Astrocyte (in vitro differentiated cells and primary cell): ENCODE measurements at regions not wholly inside any gene's neighbourhood (a gene's known extent, or its start where the extent isn't known, plus 50 kb on each side); places are given as distances from the start of the nearest gene placed in this dataset.

Source experiments
- DNase-seq: peaks from one replicate; pipeline ENCODE4 v3.0.0-alpha.2; 2010; ENCODE audit warnings: low read depth
- FAIRE-seq: peaks from 2 replicates; lab custom pipeline; 2011; peaks lifted over from hg19 to GRCh38; lab: Jason Lieb, UNC
- H2AFZ ChIP-seq: 2 replicates; pipeline ENCODE4 v1.6.0; 2012; ENCODE audit warnings: low read depth, low read length, inconsistent platforms
- H3K27ac ChIP-seq: 2 replicates; pipeline ENCODE4 v1.5.1; 2011; ENCODE audit warnings: low read depth, low read length, inconsistent platforms
- H3K27me3 ChIP-seq: 2 replicates; pipeline ENCODE4 v1.6.0; 2011; ENCODE audit warnings: low read length, inconsistent platforms; ENCODE audit not compliant: insufficient read depth
- H3K36me3 ChIP-seq: 2 replicates; pipeline ENCODE4 v1.5.1; 2011; ENCODE audit warnings: low read length, inconsistent platforms; ENCODE audit not compliant: insufficient read depth
- H3K4me1 ChIP-seq: 2 replicates; pipeline ENCODE4 v1.5.1; 2011; ENCODE audit warnings: low read length, inconsistent platforms; ENCODE audit not compliant: insufficient read depth
- H3K4me2 ChIP-seq: 2 replicates; pipeline ENCODE4 v1.6.0; 2012; ENCODE audit warnings: low read length, inconsistent platforms
- H3K4me3 ChIP-seq: 2 replicates; pipeline ENCODE4 v1.5.1; 2011; ENCODE audit warnings: low read depth, mild to moderate bottlenecking, low read length, inconsistent platforms; ENCODE audit not compliant: insufficient read depth
- H3K79me2 ChIP-seq: 2 replicates; pipeline ENCODE4 v1.6.0; 2012; ENCODE audit warnings: mild to moderate bottlenecking, low read length, inconsistent platforms; ENCODE audit not compliant: insufficient read depth
- H3K9ac ChIP-seq: 2 replicates; pipeline ENCODE4 v1.6.0; 2012; ENCODE audit warnings: mild to moderate bottlenecking, low read length, inconsistent platforms
- H3K9me3 ChIP-seq: 2 replicates; pipeline ENCODE4 v1.5.1; 2012; ENCODE audit warnings: low read depth, mild to moderate bottlenecking, low read length, inconsistent platforms; ENCODE audit not compliant: insufficient read depth
- H4K20me1 ChIP-seq: 2 replicates; pipeline ENCODE4 v1.6.0; 2012; ENCODE audit warnings: low read length, inconsistent platforms; ENCODE audit not compliant: insufficient read depth
- H3K27ac Mint-ChIP-seq: one replicate; pipeline ENCODE4 v1.8.0; 2021; ENCODE audit warnings: mild to moderate bottlenecking, mixed read lengths; ENCODE audit not compliant: unreplicated experiment
- H3K27me3 Mint-ChIP-seq: one replicate; pipeline ENCODE4 v1.8.0; 2021; ENCODE audit warnings: low read depth, mixed read lengths; ENCODE audit not compliant: unreplicated experiment
- H3K36me3 Mint-ChIP-seq: one replicate; pipeline ENCODE4 v1.8.0; 2021; ENCODE audit warnings: low read depth, mixed read lengths; ENCODE audit not compliant: unreplicated experiment
- H3K4me1 Mint-ChIP-seq: one replicate; pipeline ENCODE4 v1.8.0; 2021; ENCODE audit warnings: low read depth, mixed read lengths; ENCODE audit not compliant: unreplicated experiment
- H3K4me3 Mint-ChIP-seq: one replicate; pipeline ENCODE4 v1.8.0; 2021; ENCODE audit warnings: mild to moderate bottlenecking, moderate library complexity, mixed read lengths; ENCODE audit not compliant: unreplicated experiment
- H3K9me3 Mint-ChIP-seq: one replicate; pipeline ENCODE4 v1.8.0; 2021; ENCODE audit warnings: mild to moderate bottlenecking, mixed read lengths; ENCODE audit not compliant: unreplicated experiment
- CTCF ChIP-seq: IDR thresholded peaks from 2 replicates; pipeline ENCODE4 v1.5.1; 2011; ENCODE audit warnings: low read depth, mild to moderate bottlenecking, inconsistent platforms, low read length, moderate library complexity; ENCODE audit not compliant: insufficient read depth
- EZH2 ChIP-seq: IDR thresholded peaks from 2 replicates; pipeline ENCODE4 v1.6.1; 2012; ENCODE audit warnings: mild to moderate bottlenecking, low read length, inconsistent platforms; ENCODE audit not compliant: insufficient read depth

- TF ChIP-seq CTCF (no peak), EZH2 (no peak)
- Mint-ChIP-seq H3K4me3 (no peak overlapping the region), H3K4me1 (no peaks in the 10 kb centered on the region), H3K27ac (no peak overlapping the region), H3K9me3 (peaks cover 28% of the 10 kb centered on the region), H3K27me3 (peaks cover 17% of the 10 kb centered on the region), H3K36me3 (no peaks in the 10 kb centered on the region)
- Histone ChIP-seq H2AFZ (no peak overlapping the region), H3K9ac (no peak overlapping the region), H3K27me3 (no peaks in the 10 kb centered on the region), H3K4me3 (no peak overlapping the region), H3K4me2 (no peak overlapping the region), H3K79me2 (no peaks in the 10 kb centered on the region), H3K27ac (no peak overlapping the region), H3K9me3 (peaks cover 7% of the 10 kb centered on the region), H3K4me1 (no peaks in the 10 kb centered on the region), H4K20me1 (no peaks in the 10 kb centered on the region), H3K36me3 (no peaks in the 10 kb centered on the region)
- DNase-seq, result no peak
- FAIRE-seq, result no peak
Observed at GRCh38 chr2:239717706-239718105, 307.4 kb downstream of the NDUFA10 start.

GRCh38 chr2:239717319-239717675 lies 307.8 kb downstream of the NDUFA10 start:
- Histone ChIP-seq H3K4me3 (no peak overlapping the region), H3K27ac (no peak overlapping the region), H4K20me1 (no peaks in the 10 kb centered on the region), H3K4me2 (no peak overlapping the region), H3K9me3 (peaks cover 10% of the 10 kb centered on the region), H3K4me1 (no peaks in the 10 kb centered on the region), H2AFZ (no peak overlapping the region), H3K79me2 (no peaks in the 10 kb centered on the region), H3K36me3 (no peaks in the 10 kb centered on the region), H3K27me3 (no peaks in the 10 kb centered on the region), H3K9ac (no peak overlapping the region)
- Mint-ChIP-seq H3K4me3 (no peak overlapping the region), H3K36me3 (no peaks in the 10 kb centered on the region), H3K27me3 (peaks cover 17% of the 10 kb centered on the region), H3K4me1 (no peaks in the 10 kb centered on the region), H3K9me3 (peaks cover 31% of the 10 kb centered on the region), H3K27ac (no peak overlapping the region)
- FAIRE-seq, result no peak
- TF ChIP-seq CTCF (no peak), EZH2 (no peak)
- DNase-seq, result no peak

- no peak overlapping the region for H3K4me3 ChIP-seq
- no peaks in the 10 kb centered on the region for H3K36me3 ChIP-seq
- FAIRE-seq (no peak), DNase-seq (no peak)
- H3K4me1 Mint-ChIP-seq, result no peaks in the 10 kb centered on the region
- H3K9me3 Mint-ChIP-seq, result peaks cover 31% of the 10 kb centered on the region
- peaks cover 10% of the 10 kb centered on the region for H3K9me3 ChIP-seq
- no peak for TF ChIP-seq EZH2
- no peak for TF ChIP-seq CTCF
- no peak overlapping the region for H3K27ac Mint-ChIP-seq
- no peak overlapping the region for H3K4me3 Mint-ChIP-seq
- no peaks in the 10 kb centered on the region for H3K27me3 ChIP-seq
- no peak overlapping the region for H3K27ac ChIP-seq
- peaks cover 17% of the 10 kb centered on the region for H3K27me3 Mint-ChIP-seq
- H3K4me2 ChIP-seq, result no peak overlapping the region
- H3K36me3 Mint-ChIP-seq, result no peaks in the 10 kb centered on the region
- no peaks in the 10 kb centered on the region for H4K20me1 ChIP-seq
- no peaks in the 10 kb centered on the region for H3K79me2 ChIP-seq
- H2AFZ ChIP-seq, result no peak overlapping the region
- H3K9ac ChIP-seq, result no peak overlapping the region
- no peaks in the 10 kb centered on the region for H3K4me1 ChIP-seq
Observed at GRCh38 chr2:239716536-239717318, 308.4 kb downstream of the NDUFA10 start.
